Prostate gland (tissue), 2 donors: ENCODE measurements at regions not wholly inside any gene's neighbourhood (a gene's known extent, or its start where the extent isn't known, plus 50 kb on each side); places are given as distances from the start of the nearest gene placed in this dataset.

Experiments used
- DNase-seq: peaks from one replicate; pipeline ENCODE4 v3.0.0-alpha.2; 2019; ENCODE audit warnings: low spot score
- H3K27ac ChIP-seq, 2 donors: fragments of 200-600 bp; sonication (generic); 2 replicates each; pipeline ENCODE4 v1.5.1; 2017 to 2019
- H3K27me3 ChIP-seq: fragments of 200-600 bp; sonication (generic); replicated peaks from 2 replicates; pipeline ENCODE4 v1.5.1; 2019; ENCODE audit not compliant: insufficient read depth
- H3K36me3 ChIP-seq, 2 donors: fragments of 200-600 bp; sonication (generic); 1 replicate in 1 of 2; 2 replicates in 1 of 2; pipeline versions ENCODE4 v1.5.1 to v1.8.1; 2017 to 2019
- H3K4me1 ChIP-seq: fragments of 200-600 bp; sonication (generic); replicated peaks from 2 replicates; pipeline ENCODE4 v1.5.1; 2019
- H3K4me3 ChIP-seq, 2 donors: fragments of 200-600 bp; sonication (generic); 2 replicates each; pipeline ENCODE4 v1.5.1; 2017 to 2019
- H3K9me3 ChIP-seq: fragments of 200-600 bp; sonication (generic); 2 replicates; pipeline ENCODE4 v1.5.1; 2017
- CTCF ChIP-seq, 4 experiments: fragments of 200-600 bp in 2 of 4; fragments of 450-650 bp in 2 of 4; sonication (generic) in 2 of 4; IDR thresholded peaks; 1 replicate in 3 of 4; 2 replicates in 1 of 4; pipeline ENCODE4 v1.5.1; 2016 to 2019; ENCODE audit warnings: antibody characterized with exemption in 4 of 4, mild to moderate bottlenecking in 2 of 4, moderate library complexity in 2 of 4
- POLR2A ChIP-seq: fragments of 450-650 bp; IDR thresholded peaks from one replicate; pipeline ENCODE4 v1.6.1; 2016; ENCODE audit warnings: antibody characterized with exemption, mild to moderate bottlenecking
- POLR2AphosphoS5 ChIP-seq: sonication (generic); formaldehyde crosslinking; IDR thresholded peaks from one replicate; pipeline ENCODE4 v1.6.1; 2017; ENCODE audit warnings: antibody characterized with exemption
- WGBS: methylation state at CpG from one replicate; pipeline ENCODE4 v1.1.5; 2018; 5-methylcytosine and 5-hydroxymethylcytosine counted together
- intact Hi-C: fragments of 100-400 bp; cut with DNase I; formaldehyde crosslinking; loops from one replicate; pipeline ENCODE4 v1.14.2; 2022

- Histone ChIP-seq H3K36me3 (no peaks in the 10 kb centered on the region), H3K4me1 (no peaks in the 10 kb centered on the region), H3K27ac (no peak overlapping the region), H3K4me3 (no peak overlapping the region), H3K27me3 (no peaks in the 10 kb centered on the region), H3K9me3 (no peaks in the 10 kb centered on the region)
- DNase-seq: no peak
- intact Hi-C loops: no loop called here
- WGBS: 96% methylated on average over 13 of the region's 13 CpGs
- no peak for TF ChIP-seq POLR2AphosphoS5
- TF ChIP-seq CTCF (IDR thresholded peaks at IDR 0.05): no peak
- no peak for TF ChIP-seq POLR2A
Observed at GRCh38 chr15:29429584-29429983, 160.0 kb upstream of the NSMCE3 start.

- no peak for DNase-seq
- H3K36me3 ChIP-seq: no peaks in the 10 kb centered on the region
- WGBS: 93% methylated on average over 7 of the region's 7 CpGs
- H3K4me1 ChIP-seq: no peaks in the 10 kb centered on the region
- H3K27ac ChIP-seq: no peak overlapping the region
- TF ChIP-seq POLR2A: no peak
- TF ChIP-seq CTCF (IDR thresholded peaks at IDR 0.05): no peak
- no peak for TF ChIP-seq POLR2AphosphoS5
- intact Hi-C loops: no loop called here
- H3K27me3 ChIP-seq: no peaks in the 10 kb centered on the region
- H3K4me3 ChIP-seq: no peak overlapping the region
- H3K9me3 ChIP-seq: no peaks in the 10 kb centered on the region
Observed at GRCh38 chr15:29428925-29429573, 159.4 kb upstream of the NSMCE3 start.

GRCh38 chr15:29425864-29426263 lies 156.2 kb upstream of the NSMCE3 start:
- intact Hi-C loops: no loop called here
- DNase-seq: no peak
- no peak for TF ChIP-seq POLR2AphosphoS5
- TF ChIP-seq POLR2A: no peak
- no peak for TF ChIP-seq CTCF (IDR thresholded peaks at IDR 0.05)
- Histone ChIP-seq H3K27me3 (no peaks in the 10 kb centered on the region), H3K36me3 (no peaks in the 10 kb centered on the region), H3K4me1 (no peaks in the 10 kb centered on the region), H3K9me3 (no peaks in the 10 kb centered on the region), H3K4me3 (no peak overlapping the region), H3K27ac (no peak overlapping the region)

- Histone ChIP-seq H3K27me3 (no peaks in the 10 kb centered on the region), H3K9me3 (no peaks in the 10 kb centered on the region), H3K27ac (no peak overlapping the region), H3K36me3 (no peaks in the 10 kb centered on the region), H3K4me3 (no peak overlapping the region), H3K4me1 (no peaks in the 10 kb centered on the region)
- DNase-seq: no peak
- WGBS: 83% methylated on average over 4 of the region's 4 CpGs
- TF ChIP-seq POLR2AphosphoS5 (no peak), POLR2A (no peak), CTCF (IDR thresholded peaks at IDR 0.05) (no peak)
- intact Hi-C loops: no loop called here
Observed at GRCh38 chr15:29424118-29424517, 154.5 kb upstream of the NSMCE3 start.

- Histone ChIP-seq H3K27ac (no peak overlapping the region), H3K4me1 (no peaks in the 10 kb centered on the region), H3K9me3 (no peaks in the 10 kb centered on the region), H3K36me3 (no peaks in the 10 kb centered on the region), H3K27me3 (no peaks in the 10 kb centered on the region), H3K4me3 (no peak overlapping the region)
- no peak for DNase-seq
- WGBS: 81% methylated on average over 2 of the region's 2 CpGs
- TF ChIP-seq POLR2AphosphoS5: no peak
- no peak for TF ChIP-seq POLR2A
- TF ChIP-seq CTCF (IDR thresholded peaks at IDR 0.05): no peak
- intact Hi-C loops: no loop called here
Observed at GRCh38 chr15:29422606-29423005, 153.0 kb upstream of the NSMCE3 start.
